Activated T-helper 1 cell treated with anti-CD3 and anti-CD28 coated beads, Interleukin-12 subunit alpha, Interleukin-12 subunit beta, Interleukin-2, Interleukin-4 antibody, amounts not matched to agents 30 ng/mL and 10 ng/mL and 1 ng/mL, durations not matched to agents 14 hours and 24 hours and 36 hours (primary cell): ENCODE measurements at regions not wholly inside any gene's neighbourhood (a gene's known extent, or its start where the extent isn't known, plus 50 kb on each side); places are given as distances from the start of the nearest gene placed in this dataset.

Experiments used
- DNase-seq: peaks from one replicate; pipeline ENCODE4 v3.0.0; 2021; ENCODE audit warnings: low spot score
- H3K27ac Mint-ChIP-seq: one replicate; pipeline ENCODE4 v1.8.0; 2021; ENCODE audit warnings: mild to moderate bottlenecking, mixed read lengths
- H3K27me3 Mint-ChIP-seq: one replicate; pipeline ENCODE4 v1.8.0; 2022; ENCODE audit warnings: mild to moderate bottlenecking, moderate library complexity, mixed read lengths; ENCODE audit not compliant: insufficient read depth
- H3K36me3 Mint-ChIP-seq: one replicate; pipeline ENCODE4 v1.8.0; 2021; ENCODE audit warnings: low read depth, mixed read lengths
- H3K4me1 Mint-ChIP-seq: one replicate; pipeline ENCODE4 v1.8.0; 2021; ENCODE audit warnings: low read depth, mixed read lengths
- H3K4me3 Mint-ChIP-seq: one replicate; pipeline ENCODE4 v1.8.0; 2021; ENCODE audit warnings: mild to moderate bottlenecking, moderate library complexity, mixed read lengths
- H3K9me3 Mint-ChIP-seq: one replicate; pipeline ENCODE4 v1.8.0; 2021; ENCODE audit warnings: mixed read lengths
- intact Hi-C: fragments of 100-400 bp; cut with micrococcal nuclease; formaldehyde crosslinking; loops from one replicate; pipeline ENCODE4 v1.15.1; 2024

- no peak for DNase-seq
- Mint-ChIP-seq H3K27ac (no peak overlapping the region), H3K27me3 (peaks cover 42% of the 10 kb centered on the region), H3K36me3 (no peaks in the 10 kb centered on the region), H3K9me3 (no peaks in the 10 kb centered on the region), H3K4me1 (no peaks in the 10 kb centered on the region), H3K4me3 (no peak overlapping the region)
- intact Hi-C loops, result no loop called here
Observed at GRCh38 chr6:6901205-6901719, 206.5 kb upstream of the RREB1 start.

GRCh38 chr6:6901945-6902344, 205.8 kb upstream of the RREB1 start:
- H3K36me3 Mint-ChIP-seq, result no peaks in the 10 kb centered on the region
- intact Hi-C loops, result no loop called here
- DNase-seq, result no peak
- H3K27me3 Mint-ChIP-seq, result peaks cover 44% of the 10 kb centered on the region
- H3K9me3 Mint-ChIP-seq, result no peaks in the 10 kb centered on the region
- no peak overlapping the region for H3K4me3 Mint-ChIP-seq
- H3K4me1 Mint-ChIP-seq, result no peaks in the 10 kb centered on the region
- no peak overlapping the region for H3K27ac Mint-ChIP-seq

- H3K27ac Mint-ChIP-seq, result no peak overlapping the region
Observed at GRCh38 chr6:6905961-6906518, 201.7 kb upstream of the RREB1 start.

GRCh38 chr6:6906570-6907213, 201.1 kb upstream of the RREB1 start:
- no peaks in the 10 kb centered on the region for H3K36me3 Mint-ChIP-seq
- no peak overlapping the region for H3K4me3 Mint-ChIP-seq
- H3K27me3 Mint-ChIP-seq, result peaks cover 53% of the 10 kb centered on the region
- H3K27ac Mint-ChIP-seq, result no peak overlapping the region
- no peak for DNase-seq
- H3K9me3 Mint-ChIP-seq, result no peaks in the 10 kb centered on the region
- H3K4me1 Mint-ChIP-seq, result no peaks in the 10 kb centered on the region
- intact Hi-C loops, result no loop called here

More at GRCh38 chr6:6905961-6906518, 201.7 kb upstream of the RREB1 start:
- Mint-ChIP-seq H3K9me3 (no peaks in the 10 kb centered on the region), H3K36me3 (no peaks in the 10 kb centered on the region), H3K27me3 (peaks cover 52% of the 10 kb centered on the region), H3K4me1 (no peaks in the 10 kb centered on the region), H3K4me3 (no peak overlapping the region)
- DNase-seq, result no peak
- intact Hi-C loops, result no loop called here

GRCh38 chr6:6907286-6907685, 200.5 kb upstream of the RREB1 start:
- H3K36me3 Mint-ChIP-seq, result no peaks in the 10 kb centered on the region
- intact Hi-C loops, result no loop called here

GRCh38 chr6:6908121-6908520, 199.6 kb upstream of the RREB1 start:
- Mint-ChIP-seq H3K4me1 (no peaks in the 10 kb centered on the region), H3K27ac (no peak overlapping the region), H3K27me3 (peaks cover 62% of the 10 kb centered on the region), H3K4me3 (no peak overlapping the region), H3K9me3 (no peaks in the 10 kb centered on the region), H3K36me3 (no peaks in the 10 kb centered on the region)
- DNase-seq, result no peak
- intact Hi-C loops, result no loop called here

More at GRCh38 chr6:6907286-6907685, 200.5 kb upstream of the RREB1 start:
- Mint-ChIP-seq H3K27ac (no peak overlapping the region), H3K9me3 (no peaks in the 10 kb centered on the region), H3K27me3 (peaks cover 56% of the 10 kb centered on the region), H3K4me3 (no peak overlapping the region), H3K4me1 (no peaks in the 10 kb centered on the region)
- DNase-seq, result no peak

GRCh38 chr6:6909111-6909510, 198.7 kb upstream of the RREB1 start:
- Mint-ChIP-seq H3K4me1 (no peaks in the 10 kb centered on the region), H3K36me3 (no peaks in the 10 kb centered on the region), H3K4me3 (no peak overlapping the region), H3K27ac (no peak overlapping the region), H3K27me3 (peaks cover 67% of the 10 kb centered on the region), H3K9me3 (no peaks in the 10 kb centered on the region)
- no peak for DNase-seq
- intact Hi-C loops, result no loop called here

- peaks cover 2% of the 10 kb centered on the region for H3K4me1 Mint-ChIP-seq
- H3K9me3 Mint-ChIP-seq, result no peaks in the 10 kb centered on the region
- no peak overlapping the region for H3K4me3 Mint-ChIP-seq
- DNase-seq, result no peak
- no peaks in the 10 kb centered on the region for H3K36me3 Mint-ChIP-seq
- no peak overlapping the region for H3K27ac Mint-ChIP-seq
- H3K27me3 Mint-ChIP-seq, result peaks cover 60% of the 10 kb centered on the region
- intact Hi-C loops, result loop anchor here (10.0 kb wide), 1 partner anchor 356 kb away; no protein-coding TSS in a partner anchor
Observed at GRCh38 chr6:6910734-6911295, 196.9 kb upstream of the RREB1 start.

- Mint-ChIP-seq H3K27me3 (peaks cover 57% of the 10 kb centered on the region), H3K9me3 (no peaks in the 10 kb centered on the region), H3K4me3 (no peak overlapping the region), H3K4me1 (peaks cover 8% of the 10 kb centered on the region), H3K27ac (no peak overlapping the region), H3K36me3 (no peaks in the 10 kb centered on the region)
- intact Hi-C loops, result loop anchor here (10.0 kb wide), 1 partner anchor 357 kb away; no protein-coding TSS in a partner anchor
- no peak for DNase-seq
Observed at GRCh38 chr6:6911391-6911790, 196.4 kb upstream of the RREB1 start.

- intact Hi-C loops, result loop anchor here (10.0 kb wide), 1 partner anchor 358 kb away; no protein-coding TSS in a partner anchor
Observed at GRCh38 chr6:6912817-6913744, 194.7 kb upstream of the RREB1 start.

GRCh38 chr6:6915219-6915618, 192.5 kb upstream of the RREB1 start:
- intact Hi-C loops, result loop anchor here (5.0 to 10.0 kb wide), 2 partner anchors 172 to 360 kb away; no protein-coding TSS in a partner anchor
- no peaks in the 10 kb centered on the region for H3K36me3 Mint-ChIP-seq
- DNase-seq, result no peak
- no peak overlapping the region for H3K27ac Mint-ChIP-seq
- H3K4me1 Mint-ChIP-seq, result peaks cover 35% of the 10 kb centered on the region
- no peak overlapping the region for H3K4me3 Mint-ChIP-seq
- peaks cover 43% of the 10 kb centered on the region for H3K27me3 Mint-ChIP-seq
- no peaks in the 10 kb centered on the region for H3K9me3 Mint-ChIP-seq

More at GRCh38 chr6:6912817-6913744, 194.7 kb upstream of the RREB1 start:
- Mint-ChIP-seq H3K4me3 (no peak overlapping the region), H3K36me3 (no peaks in the 10 kb centered on the region), H3K27me3 (peaks cover 43% of the 10 kb centered on the region), H3K9me3 (no peaks in the 10 kb centered on the region), H3K27ac (no peak overlapping the region), H3K4me1 (peaks cover 23% of the 10 kb centered on the region)
- DNase-seq, result no peak

- H3K27me3 Mint-ChIP-seq, result peaks cover 37% of the 10 kb centered on the region
Observed at GRCh38 chr6:6915813-6916547, 191.8 kb upstream of the RREB1 start.

More at GRCh38 chr6:6915813-6916547, 191.8 kb upstream of the RREB1 start:
- DNase-seq, result no peak
- intact Hi-C loops, result loop anchor here (5.0 to 10.0 kb wide), 2 partner anchors 171 to 361 kb away; no protein-coding TSS in a partner anchor
- H3K27ac Mint-ChIP-seq, result no peak overlapping the region
- no peaks in the 10 kb centered on the region for H3K9me3 Mint-ChIP-seq
- H3K4me1 Mint-ChIP-seq, result peaks cover 37% of the 10 kb centered on the region
- no peak overlapping the region for H3K4me3 Mint-ChIP-seq
- H3K36me3 Mint-ChIP-seq, result no peaks in the 10 kb centered on the region
